ENCODE measurements at regions not wholly inside any gene's neighbourhood (a gene's known extent, or its start where the extent isn't known, plus 50 kb on each side); places are given as distances from the start of the nearest gene placed in this dataset.

- 45 to 59% methylated on average over 1 of the region's 1 CpG for WGBS, 2 donors
- no peak for DNase-seq
- peaks cover 0 to 7% (median 0%) of the 10 kb centered on the region in 11 donors for H3K9me3 ChIP-seq
Observed at GRCh38 chr11:29959488-29959887, 57.3 kb downstream of the KCNA4 start.

GRCh38 chr11:29957431-29957830 is 59.4 kb downstream of the KCNA4 start:
- 35 to 49% methylated on average over 4 of the region's 4 CpGs for WGBS, 2 donors
- peaks cover 0 to 7% (median 0%) of the 10 kb centered on the region in 11 donors for H3K9me3 ChIP-seq
- H3K4me3 ChIP-seq, result no peak overlapping the region
- H3K4me1 ChIP-seq, result peaks cover 0 to 21% (median 0%) of the 10 kb centered on the region in 9 donors
- H3K27ac ChIP-seq, result no peak overlapping the region
- H3K36me3 ChIP-seq, result no peaks in the 10 kb centered on the region
- DNase-seq, result no peak
- intact Hi-C loops (cut with DNase I), result no loop called here
- ATAC-seq, result no peak
- no peak for TF ChIP-seq CTCF (IDR thresholded peaks at IDR 0.05)
- H3K27me3 ChIP-seq, result no peaks in the 10 kb centered on the region

More at GRCh38 chr11:29959488-29959887, 57.3 kb downstream of the KCNA4 start:
- TF ChIP-seq CTCF (IDR thresholded peaks at IDR 0.05), result no peak
- intact Hi-C loops (cut with DNase I), result no loop called here
- H3K4me1 ChIP-seq, result peaks cover 0 to 22% (median 2%) of the 10 kb centered on the region in 9 donors
- H3K36me3 ChIP-seq, result no peaks in the 10 kb centered on the region
- H3K27ac ChIP-seq, result no peak overlapping the region
- no peak for ATAC-seq
- no peaks in the 10 kb centered on the region for H3K27me3 ChIP-seq
- no peak overlapping the region for H3K4me3 ChIP-seq

GRCh38 chr11:29956076-29956556 is 60.7 kb downstream of the KCNA4 start:
- no peaks in the 10 kb centered on the region for H3K27me3 ChIP-seq
- H3K27ac ChIP-seq, result no peak overlapping the region
- no peak for TF ChIP-seq CTCF (IDR thresholded peaks at IDR 0.05)
- no peak for DNase-seq
- no peaks in the 10 kb centered on the region for H3K36me3 ChIP-seq
- H3K9me3 ChIP-seq, result peaks cover 0 to 7% (median 0%) of the 10 kb centered on the region in 11 donors
- intact Hi-C loops (cut with DNase I), result no loop called here
- ATAC-seq, result no peak
- H3K4me1 ChIP-seq, result peaks cover 0 to 18% (median 0%) of the 10 kb centered on the region in 9 donors
- 36 to 41% methylated on average over 2 of the region's 2 CpGs for WGBS, 2 donors
- H3K4me3 ChIP-seq, result no peak overlapping the region

GRCh38 chr11:29943347-29943746 is 73.5 kb downstream of the KCNA4 start:
- Histone ChIP-seq H3K4me3 (no peak overlapping the region), H3K27me3 (no peaks in the 10 kb centered on the region), H3K4me1 (peaks cover 0 to 13% (median 0%) of the 10 kb centered on the region in 9 donors), H3K27ac (no peak overlapping the region), H3K9me3 (peaks cover 0 to 16% (median 2%) of the 10 kb centered on the region in 11 donors), H3K36me3 (no peaks in the 10 kb centered on the region)
- TF ChIP-seq CTCF (IDR thresholded peaks at IDR 0.05), result no peak
- ATAC-seq (peak in 2 of 8 donors; percentile 42 to 72), DNase-seq (no peak)
- intact Hi-C loops (cut with DNase I), result no loop called here
